ENCODE measurements at regions not wholly inside any gene's neighbourhood (a gene's known extent, or its start where the extent isn't known, plus 50 kb on each side); places are given as distances from the start of the nearest gene placed in this dataset.

GRCh38 chr13:78190296-78190695 is 271.7 kb upstream of the EDNRB start:
- H3K4me3 ChIP-seq (ENCODE audit: low read depth, low read length): no peak overlapping the region
- TF ChIP-seq, protein P1, sequence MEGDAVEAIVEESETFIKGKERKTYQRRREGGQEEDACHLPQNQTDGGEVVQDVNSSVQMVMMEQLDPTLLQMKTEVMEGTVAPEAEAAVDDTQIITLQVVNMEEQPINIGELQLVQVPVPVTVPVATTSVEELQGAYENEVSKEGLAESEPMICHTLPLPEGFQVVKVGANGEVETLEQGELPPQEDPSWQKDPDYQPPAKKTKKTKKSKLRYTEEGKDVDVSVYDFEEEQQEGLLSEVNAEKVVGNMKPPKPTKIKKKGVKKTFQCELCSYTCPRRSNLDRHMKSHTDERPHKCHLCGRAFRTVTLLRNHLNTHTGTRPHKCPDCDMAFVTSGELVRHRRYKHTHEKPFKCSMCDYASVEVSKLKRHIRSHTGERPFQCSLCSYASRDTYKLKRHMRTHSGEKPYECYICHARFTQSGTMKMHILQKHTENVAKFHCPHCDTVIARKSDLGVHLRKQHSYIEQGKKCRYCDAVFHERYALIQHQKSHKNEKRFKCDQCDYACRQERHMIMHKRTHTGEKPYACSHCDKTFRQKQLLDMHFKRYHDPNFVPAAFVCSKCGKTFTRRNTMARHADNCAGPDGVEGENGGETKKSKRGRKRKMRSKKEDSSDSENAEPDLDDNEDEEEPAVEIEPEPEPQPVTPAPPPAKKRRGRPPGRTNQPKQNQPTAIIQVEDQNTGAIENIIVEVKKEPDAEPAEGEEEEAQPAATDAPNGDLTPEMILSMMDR (conservative IDR thresholded peaks at IDR 0.05; ENCODE audit: low read depth, low read length): no peak
- DNase-seq (ENCODE audit: low read depth): no peak

GRCh38 chr13:78187781-78188180 is 269.1 kb upstream of the EDNRB start:
- no peak for DNase-seq (ENCODE audit: low read depth)
- no peak overlapping the region for H3K4me3 ChIP-seq (ENCODE audit: low read depth, low read length)
- TF ChIP-seq, protein P1 (conservative IDR thresholded peaks at IDR 0.05; ENCODE audit: low read depth, low read length): no peak

- H3K4me3 ChIP-seq (ENCODE audit: low read depth, low read length): no peak overlapping the region
- no peak for DNase-seq (ENCODE audit: low read depth)
- TF ChIP-seq, protein P1 (conservative IDR thresholded peaks at IDR 0.05; ENCODE audit: low read depth, low read length): no peak
Measured at GRCh38 chr13:78185700-78186099, 267.1 kb upstream of the EDNRB start.

DNA sequence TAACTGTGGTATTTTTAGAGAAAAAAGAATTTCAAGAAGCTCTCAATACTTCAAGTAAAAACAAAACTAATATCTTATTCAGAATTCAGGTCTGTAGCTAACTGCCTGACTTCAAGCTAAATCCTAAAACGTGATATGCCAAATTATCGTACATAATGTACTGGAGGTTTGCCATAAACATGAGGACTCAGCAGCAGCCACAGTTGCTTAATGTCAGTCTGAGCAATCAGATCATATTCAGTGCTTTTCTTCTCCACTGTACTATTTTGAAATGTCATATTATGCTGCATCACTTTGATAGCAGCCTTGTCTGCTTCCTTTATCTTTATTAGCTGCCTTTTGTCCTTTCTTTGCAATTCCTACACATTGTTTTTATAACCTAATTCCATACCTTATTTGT is 265.1 kb upstream of the EDNRB start:
- TF ChIP-seq, protein P1 (conservative IDR thresholded peaks at IDR 0.05; ENCODE audit: low read depth, low read length): no peak
- H3K4me3 ChIP-seq (ENCODE audit: low read depth, low read length): no peak overlapping the region
- DNase-seq (ENCODE audit: low read depth): no peak

- H3K4me3 ChIP-seq (ENCODE audit: low read depth, low read length): no peak overlapping the region
- TF ChIP-seq, protein P1 (conservative IDR thresholded peaks at IDR 0.05; ENCODE audit: low read depth, low read length): no peak
- DNase-seq (ENCODE audit: low read depth): no peak
Measured at GRCh38 chr13:78182813-78183212, 264.2 kb upstream of the EDNRB start.

DNA sequence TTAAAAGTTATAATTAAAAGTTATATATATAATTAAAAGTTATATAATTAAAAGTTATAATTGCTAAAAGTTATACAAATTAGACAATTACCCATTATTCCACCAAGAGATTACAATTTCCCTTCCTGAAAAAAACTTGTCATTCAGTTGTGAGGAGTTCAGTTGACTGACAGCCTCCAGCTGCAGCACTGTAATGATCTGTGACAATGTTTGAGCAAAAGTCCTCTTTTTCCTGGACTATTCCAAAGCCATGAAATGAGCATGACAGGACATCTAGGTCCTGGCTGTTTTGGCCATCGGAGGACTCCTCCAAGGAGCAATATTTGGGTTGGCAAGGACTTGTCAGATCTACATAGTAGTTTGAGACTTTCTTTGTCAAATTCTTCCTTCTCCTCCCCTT is 258.7 kb upstream of the EDNRB start:
- no peak for DNase-seq (ENCODE audit: low read depth)
- TF ChIP-seq, protein P1 (conservative IDR thresholded peaks at IDR 0.05; ENCODE audit: low read depth, low read length): no peak
- no peak overlapping the region for H3K4me3 ChIP-seq (ENCODE audit: low read depth, low read length)

DNA sequence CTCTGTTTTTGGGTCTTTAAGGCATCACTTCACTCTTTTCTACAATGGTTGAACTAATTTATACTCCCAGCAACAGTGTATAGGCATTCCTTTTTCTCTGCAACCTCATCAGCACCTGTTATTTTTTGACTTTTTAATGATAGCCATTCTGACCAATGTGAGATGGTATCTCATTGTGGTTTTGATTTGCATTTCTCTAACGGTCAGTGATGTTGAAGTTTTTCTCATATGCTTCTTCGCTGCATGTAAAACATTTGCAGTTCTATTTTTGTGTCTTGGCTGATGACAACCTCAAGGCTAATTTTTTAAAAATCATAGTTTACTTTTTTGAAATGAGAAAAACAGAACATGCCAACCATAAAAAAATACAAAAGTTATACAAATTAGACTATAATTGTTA is 258.2 kb upstream of the EDNRB start:
- DNase-seq (ENCODE audit: low read depth): no peak
- no peak overlapping the region for H3K4me3 ChIP-seq (ENCODE audit: low read depth, low read length)
- TF ChIP-seq, protein P1 (conservative IDR thresholded peaks at IDR 0.05; ENCODE audit: low read depth, low read length): no peak
